ENCODE measurements at regions not wholly inside any gene's neighbourhood (a gene's known extent, or its start where the extent isn't known, plus 50 kb on each side); places are given as distances from the start of the nearest gene placed in this dataset.

DNA sequence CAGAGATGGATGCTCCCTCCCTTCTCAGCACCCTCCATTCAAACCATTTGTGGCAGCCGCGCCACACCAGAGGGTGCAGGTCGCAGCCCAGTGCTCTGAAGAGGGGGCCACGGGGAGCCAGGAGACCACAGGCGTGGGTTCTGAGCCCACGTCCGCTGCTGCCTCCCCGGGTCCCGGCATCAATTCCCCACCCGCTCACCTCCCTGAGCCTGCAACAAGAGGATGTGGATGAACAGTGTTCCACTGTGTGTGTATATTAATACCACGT, 120.1 kb upstream of the VSTM2B start:
- TF ChIP-seq, protein P1, sequence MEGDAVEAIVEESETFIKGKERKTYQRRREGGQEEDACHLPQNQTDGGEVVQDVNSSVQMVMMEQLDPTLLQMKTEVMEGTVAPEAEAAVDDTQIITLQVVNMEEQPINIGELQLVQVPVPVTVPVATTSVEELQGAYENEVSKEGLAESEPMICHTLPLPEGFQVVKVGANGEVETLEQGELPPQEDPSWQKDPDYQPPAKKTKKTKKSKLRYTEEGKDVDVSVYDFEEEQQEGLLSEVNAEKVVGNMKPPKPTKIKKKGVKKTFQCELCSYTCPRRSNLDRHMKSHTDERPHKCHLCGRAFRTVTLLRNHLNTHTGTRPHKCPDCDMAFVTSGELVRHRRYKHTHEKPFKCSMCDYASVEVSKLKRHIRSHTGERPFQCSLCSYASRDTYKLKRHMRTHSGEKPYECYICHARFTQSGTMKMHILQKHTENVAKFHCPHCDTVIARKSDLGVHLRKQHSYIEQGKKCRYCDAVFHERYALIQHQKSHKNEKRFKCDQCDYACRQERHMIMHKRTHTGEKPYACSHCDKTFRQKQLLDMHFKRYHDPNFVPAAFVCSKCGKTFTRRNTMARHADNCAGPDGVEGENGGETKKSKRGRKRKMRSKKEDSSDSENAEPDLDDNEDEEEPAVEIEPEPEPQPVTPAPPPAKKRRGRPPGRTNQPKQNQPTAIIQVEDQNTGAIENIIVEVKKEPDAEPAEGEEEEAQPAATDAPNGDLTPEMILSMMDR (optimal IDR thresholded peaks at IDR 0.05 in 1 of 3, IDR thresholded peaks at IDR 0.05 in 1 of 3, conservative IDR thresholded peaks at IDR 0.05 in 1 of 3; ENCODE audit: extremely low read depth in 1 of 3, insufficient read depth in 2 of 3, low read length in 3 of 3), result no peak
- no peak for TF ChIP-seq EZH2 (IDR thresholded peaks at IDR 0.05; ENCODE audit: low read length)

Measured in keratinocyte (primary cell).